ENCODE measurements at regions not wholly inside any gene's neighbourhood (a gene's known extent, or its start where the extent isn't known, plus 50 kb on each side); places are given as distances from the start of the nearest gene placed in this dataset.

DNA sequence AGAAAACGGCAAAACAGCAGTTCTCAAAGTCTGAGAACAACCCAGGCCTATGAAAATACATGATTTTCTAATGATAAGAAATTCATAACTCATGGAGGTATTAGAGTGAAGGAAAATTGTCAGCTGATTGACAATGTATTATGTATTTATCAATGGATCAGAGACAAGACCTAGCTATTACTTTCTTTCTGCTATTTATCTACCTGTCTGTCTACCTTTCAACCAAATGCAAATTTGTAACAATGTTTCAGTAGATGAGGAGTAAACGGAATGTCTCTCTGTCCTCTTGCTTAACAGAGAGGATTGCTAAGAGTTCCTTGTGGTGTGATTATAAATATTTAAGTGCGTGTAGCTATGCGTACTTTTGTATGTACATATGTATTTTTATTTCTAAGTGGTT, 568.7 kb upstream of the RGS18 start:
- Histone ChIP-seq H3K4me3 (no peak overlapping the region), H3K36me3 (no peaks in the 10 kb centered on the region), H3K27ac (no peak overlapping the region), H3K27me3 (replicated peaks; ENCODE audit: insufficient read depth) (no peaks in the 10 kb centered on the region), H3K4me1 (ENCODE audit: control insufficient read depth in 1 of 2, low read depth in 2 of 2) (no peaks in the 10 kb centered on the region), H3K9me3 (no peaks in the 10 kb centered on the region)
- ATAC-seq (ENCODE audit: insufficient number of reproducible peaks, low FRiP score, low read depth) (no peak), DNase-seq (ENCODE audit: low spot score) (no peak)
- TF ChIP-seq, protein P1, sequence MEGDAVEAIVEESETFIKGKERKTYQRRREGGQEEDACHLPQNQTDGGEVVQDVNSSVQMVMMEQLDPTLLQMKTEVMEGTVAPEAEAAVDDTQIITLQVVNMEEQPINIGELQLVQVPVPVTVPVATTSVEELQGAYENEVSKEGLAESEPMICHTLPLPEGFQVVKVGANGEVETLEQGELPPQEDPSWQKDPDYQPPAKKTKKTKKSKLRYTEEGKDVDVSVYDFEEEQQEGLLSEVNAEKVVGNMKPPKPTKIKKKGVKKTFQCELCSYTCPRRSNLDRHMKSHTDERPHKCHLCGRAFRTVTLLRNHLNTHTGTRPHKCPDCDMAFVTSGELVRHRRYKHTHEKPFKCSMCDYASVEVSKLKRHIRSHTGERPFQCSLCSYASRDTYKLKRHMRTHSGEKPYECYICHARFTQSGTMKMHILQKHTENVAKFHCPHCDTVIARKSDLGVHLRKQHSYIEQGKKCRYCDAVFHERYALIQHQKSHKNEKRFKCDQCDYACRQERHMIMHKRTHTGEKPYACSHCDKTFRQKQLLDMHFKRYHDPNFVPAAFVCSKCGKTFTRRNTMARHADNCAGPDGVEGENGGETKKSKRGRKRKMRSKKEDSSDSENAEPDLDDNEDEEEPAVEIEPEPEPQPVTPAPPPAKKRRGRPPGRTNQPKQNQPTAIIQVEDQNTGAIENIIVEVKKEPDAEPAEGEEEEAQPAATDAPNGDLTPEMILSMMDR (IDR thresholded peaks at IDR 0.05), result no peak

- Histone ChIP-seq H3K4me3 (no peak overlapping the region), H3K4me1 (ENCODE audit: control insufficient read depth in 1 of 2, low read depth in 2 of 2) (no peaks in the 10 kb centered on the region), H3K36me3 (no peaks in the 10 kb centered on the region), H3K9me3 (no peaks in the 10 kb centered on the region), H3K27me3 (replicated peaks; ENCODE audit: insufficient read depth) (no peaks in the 10 kb centered on the region), H3K27ac (no peak overlapping the region)
- ATAC-seq (ENCODE audit: insufficient number of reproducible peaks, low FRiP score, low read depth) (no peak), DNase-seq (ENCODE audit: low spot score) (no peak)
- TF ChIP-seq, protein P1 (IDR thresholded peaks at IDR 0.05), result no peak
Observed at GRCh38 chr1:191590578-191590977, 567.7 kb upstream of the RGS18 start.

- Histone ChIP-seq H3K4me3 (no peak overlapping the region), H3K27ac (no peak overlapping the region), H3K27me3 (replicated peaks; ENCODE audit: insufficient read depth) (no peaks in the 10 kb centered on the region), H3K9me3 (no peaks in the 10 kb centered on the region), H3K36me3 (no peaks in the 10 kb centered on the region), H3K4me1 (ENCODE audit: control insufficient read depth in 1 of 2, low read depth in 2 of 2) (no peaks in the 10 kb centered on the region)
- no peak for ATAC-seq (ENCODE audit: insufficient number of reproducible peaks, low FRiP score, low read depth)
- DNase-seq (ENCODE audit: low spot score), result no peak
- TF ChIP-seq, protein P1 (IDR thresholded peaks at IDR 0.05), result no peak
Observed at GRCh38 chr1:191592039-191592438, 566.2 kb upstream of the RGS18 start.

DNA sequence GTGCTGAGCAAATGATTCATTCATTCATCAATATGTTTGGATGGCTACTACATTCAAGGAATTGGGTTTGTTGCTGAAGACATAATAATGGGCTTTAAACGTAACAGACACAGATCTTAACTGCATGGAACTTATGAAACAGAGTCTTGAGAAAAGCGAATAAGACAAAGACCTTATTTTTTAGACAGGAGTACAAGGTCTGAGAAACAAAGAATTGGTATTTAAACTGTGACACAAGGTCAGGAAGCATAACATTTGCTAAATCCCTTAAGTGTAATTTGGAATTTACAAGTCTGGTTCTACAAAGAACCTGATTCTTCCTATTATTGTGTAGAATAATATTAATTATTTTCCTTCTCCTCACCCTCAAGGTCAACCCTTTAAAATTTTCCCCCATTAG, 565.4 kb upstream of the RGS18 start:
- TF ChIP-seq, protein P1 (IDR thresholded peaks at IDR 0.05), result no peak
- no peaks in the 10 kb centered on the region for H3K9me3 ChIP-seq
- H3K27ac ChIP-seq, result no peak overlapping the region
- H3K36me3 ChIP-seq, result no peaks in the 10 kb centered on the region
- ATAC-seq (ENCODE audit: insufficient number of reproducible peaks, low FRiP score, low read depth) (no peak), DNase-seq (ENCODE audit: low spot score) (no peak)
- H3K4me1 ChIP-seq (ENCODE audit: control insufficient read depth in 1 of 2, low read depth in 2 of 2), result no peaks in the 10 kb centered on the region
- no peak overlapping the region for H3K4me3 ChIP-seq
- H3K27me3 ChIP-seq (replicated peaks; ENCODE audit: insufficient read depth), result no peaks in the 10 kb centered on the region

GRCh38 chr1:191595170-191595569, 563.1 kb upstream of the RGS18 start:
- Histone ChIP-seq H3K4me3 (no peak overlapping the region), H3K4me1 (ENCODE audit: control insufficient read depth in 1 of 2, low read depth in 2 of 2) (no peaks in the 10 kb centered on the region), H3K9me3 (no peaks in the 10 kb centered on the region), H3K27ac (no peak overlapping the region), H3K36me3 (no peaks in the 10 kb centered on the region), H3K27me3 (replicated peaks; ENCODE audit: insufficient read depth) (no peaks in the 10 kb centered on the region)
- ATAC-seq (ENCODE audit: insufficient number of reproducible peaks, low FRiP score, low read depth) (no peak), DNase-seq (ENCODE audit: low spot score) (no peak)
- TF ChIP-seq, protein P1 (IDR thresholded peaks at IDR 0.05), result no peak
